SK-N-SH treated with all-trans-retinoic acid at 6 μM for 48 hours (cell line): ENCODE measurements at regions not wholly inside any gene's neighbourhood (a gene's known extent, or its start where the extent isn't known, plus 50 kb on each side); places are given as distances from the start of the nearest gene placed in this dataset.

Source experiments
- ATAC-seq: fragments of 200-7000 bp; cut with Tn5 transposase; 3 replicates; pipeline ENCODE4 v1.9.1; 2020; ENCODE audit warnings: mild to moderate bottlenecking, moderate library complexity
- ARNTL ChIP-seq: fragments of 450-650 bp; formaldehyde crosslinking; IDR thresholded peaks from 2 replicates; pipeline ENCODE4 v1.5.0; 2020; ENCODE audit warnings: low read depth, mild to moderate bottlenecking, moderate library complexity, borderline replicate concordance
- BACH2 ChIP-seq: fragments of 250-450 bp; sonication (Bioruptor Pico); IDR thresholded peaks from 2 replicates; pipeline ENCODE4 v1.9.0; 2021; ENCODE audit warnings: mild to moderate bottlenecking, borderline replicate concordance
- CREB5 ChIP-seq: fragments of 250-450 bp; sonication (Bioruptor Pico); IDR thresholded peaks from 2 replicates; pipeline ENCODE4 v1.5.1; 2020; ENCODE audit warnings: low read depth, mild to moderate bottlenecking, moderate library complexity
- CSDC2 ChIP-seq: fragments of 250-450 bp; sonication (Bioruptor Pico); IDR thresholded peaks from 2 replicates; pipeline ENCODE4 v1.5.0; 2020; ENCODE audit warnings: mild to moderate bottlenecking, moderate library complexity
- CSRNP3 ChIP-seq: fragments of 250-450 bp; sonication (Bioruptor Pico); IDR thresholded peaks from 2 replicates; pipeline ENCODE4 v1.5.1; 2021; ENCODE audit warnings: mild to moderate bottlenecking, moderate library complexity
- ESRRG ChIP-seq: fragments of 250-450 bp; sonication (Bioruptor Pico); IDR thresholded peaks from 2 replicates; pipeline ENCODE4 v1.6.1; 2021; ENCODE audit warnings: mild to moderate bottlenecking
- GLIS3 ChIP-seq: fragments of 250-450 bp; sonication (Bioruptor Pico); IDR thresholded peaks from 2 replicates; pipeline ENCODE4 v1.5.0; 2020; ENCODE audit warnings: mild to moderate bottlenecking, moderate library complexity
- ISL1 ChIP-seq: fragments of 250-450 bp; sonication (Bioruptor Pico); IDR thresholded peaks from 2 replicates; pipeline ENCODE4 v2.1.2; 2022; ENCODE audit warnings: mild to moderate bottlenecking, moderate library complexity
- OSR1 ChIP-seq: fragments of 250-450 bp; sonication (Bioruptor Pico); IDR thresholded peaks from 2 replicates; pipeline ENCODE4 v1.8.0; 2022; ENCODE audit warnings: moderate library complexity, mild to moderate bottlenecking, inconsistent platforms
- PATZ1 ChIP-seq: fragments of 250-450 bp; sonication (Bioruptor Pico); IDR thresholded peaks from 2 replicates; pipeline ENCODE4 v1.8.0; 2020; ENCODE audit warnings: mild to moderate bottlenecking, moderate library complexity, borderline replicate concordance
- POU6F1 ChIP-seq: fragments of 250-450 bp; sonication (Bioruptor Pico); IDR thresholded peaks from 2 replicates; pipeline ENCODE4 v1.8.0; 2021; ENCODE audit warnings: low read depth, mild to moderate bottlenecking, moderate library complexity, borderline replicate concordance
- PPARA ChIP-seq: fragments of 250-450 bp; sonication (Bioruptor Pico); IDR thresholded peaks from 2 replicates; pipeline ENCODE4 v1.5.0; 2020; ENCODE audit warnings: mild to moderate bottlenecking, borderline replicate concordance
- RARB ChIP-seq: fragments of 250-450 bp; sonication (Bioruptor Pico); IDR thresholded peaks from 2 replicates; pipeline ENCODE4 v1.8.0; 2021; ENCODE audit warnings: mild to moderate bottlenecking, moderate library complexity
- SNAI2 ChIP-seq: fragments of 250-450 bp; sonication (Bioruptor Pico); IDR thresholded peaks from 2 replicates; pipeline ENCODE4 v1.5.0; 2020; ENCODE audit warnings: mild to moderate bottlenecking, moderate library complexity
- TCF4 ChIP-seq: fragments of 250-450 bp; sonication (Bioruptor Pico); IDR thresholded peaks from 2 replicates; pipeline ENCODE4 v1.8.0; 2021; ENCODE audit warnings: mild to moderate bottlenecking, moderate library complexity, borderline replicate concordance
- TOX ChIP-seq: fragments of 250-450 bp; sonication (Bioruptor Pico); IDR thresholded peaks from 2 replicates; pipeline ENCODE4 v1.8.0; 2021; ENCODE audit warnings: mild to moderate bottlenecking, moderate library complexity, borderline replicate concordance
- ZC3H10 ChIP-seq: fragments of 250-450 bp; sonication (Bioruptor Pico); IDR thresholded peaks from 2 replicates; pipeline ENCODE4 v1.5.1; 2021; ENCODE audit warnings: mild to moderate bottlenecking, moderate library complexity
- ZFP3 ChIP-seq: fragments of 250-450 bp; sonication (Bioruptor Pico); IDR thresholded peaks from 2 replicates; pipeline ENCODE4 v1.5.0; 2020; ENCODE audit warnings: mild to moderate bottlenecking, moderate library complexity
- ZFP30 ChIP-seq: fragments of 450-650 bp; formaldehyde crosslinking; IDR thresholded peaks from 2 replicates; pipeline ENCODE4 v1.5.0; 2022; ENCODE audit warnings: mild to moderate bottlenecking, moderate library complexity
- ZNF565 ChIP-seq: fragments of 450-650 bp; formaldehyde crosslinking; conservative IDR thresholded peaks from 2 replicates; pipeline ENCODE4 v1.5.0; 2020; ENCODE audit warnings: low read depth, mild to moderate bottlenecking, moderate library complexity
- ZNF8 ChIP-seq: fragments of 450-650 bp; formaldehyde crosslinking; IDR thresholded peaks from 2 replicates; pipeline ENCODE4 v1.5.0; 2020; ENCODE audit warnings: mild to moderate bottlenecking, moderate library complexity

- TF ChIP-seq PATZ1 (CRISPR knock-in tag) = no peak
- TF ChIP-seq ISL1 (CRISPR knock-in tag) = no peak
- no peak for TF ChIP-seq ZFP30
- no peak for TF ChIP-seq SNAI2 (CRISPR knock-in tag)
- no peak for TF ChIP-seq POU6F1 (CRISPR knock-in tag)
- no peak for TF ChIP-seq CSRNP3 (CRISPR knock-in tag)
- TF ChIP-seq GLIS3 = no peak
- TF ChIP-seq ZC3H10 = no peak
- no peak for TF ChIP-seq ZNF8 (CRISPR knock-in tag)
- TF ChIP-seq ESRRG = no peak
- no peak for TF ChIP-seq CSDC2 (CRISPR knock-in tag)
Measured at GRCh38 chr13:85616275-85616674, 182.9 kb downstream of the SLITRK6 start (continued).

GRCh38 chr13:85615031-85615430 is 184.2 kb downstream of the SLITRK6 start:
- TF ChIP-seq TCF4 (CRISPR knock-in tag) (no peak), ESRRG (no peak), OSR1 (CRISPR knock-in tag) (no peak), RARB (CRISPR knock-in tag) (no peak), SNAI2 (CRISPR knock-in tag) (no peak), BACH2 (no peak), CSRNP3 (CRISPR knock-in tag) (no peak), CSDC2 (CRISPR knock-in tag) (no peak)
- ATAC-seq = no peak

GRCh38 chr13:85610024-85610423 is 189.2 kb downstream of the SLITRK6 start:
- no peak for ATAC-seq
- TF ChIP-seq ISL1 (CRISPR knock-in tag) (peak; percentile 40; the same call in 1 of the 2 replicates), RARB (CRISPR knock-in tag) (no peak)
- TF ChIP-seq, all 23 proteins: peak for 1

- ATAC-seq = no peak
- no peak for TF ChIP-seq ZC3H10
- no peak for TF ChIP-seq GLIS3
- TF ChIP-seq TOX (CRISPR knock-in tag) = no peak
- TF ChIP-seq CREB5 (CRISPR knock-in tag) = no peak
- TF ChIP-seq POU6F1 (CRISPR knock-in tag) = no peak
- no peak for TF ChIP-seq PATZ1 (CRISPR knock-in tag)
- TF ChIP-seq PPARA = no peak
- TF ChIP-seq TCF4 (CRISPR knock-in tag) = no peak
- no peak for TF ChIP-seq CSRNP3 (CRISPR knock-in tag)
- no peak for TF ChIP-seq OSR1 (CRISPR knock-in tag)
- TF ChIP-seq ISL1 (CRISPR knock-in tag) = no peak
- TF ChIP-seq CSDC2 (CRISPR knock-in tag) = no peak
- no peak for TF ChIP-seq ARNTL (CRISPR knock-in tag)
- TF ChIP-seq ESRRG = no peak
- no peak for TF ChIP-seq ZNF8 (CRISPR knock-in tag)
- TF ChIP-seq ZFP3 (CRISPR knock-in tag) = no peak
- no peak for TF ChIP-seq ZNF565 (CRISPR knock-in tag)
- no peak for TF ChIP-seq BACH2
- TF ChIP-seq SNAI2 (CRISPR knock-in tag) = no peak
Measured at GRCh38 chr13:85608255-85608829, 190.9 kb downstream of the SLITRK6 start.
